Amygdala (tissue), 56 donors: ENCODE measurements at regions not wholly inside any gene's neighbourhood (a gene's known extent, or its start where the extent isn't known, plus 50 kb on each side); places are given as distances from the start of the nearest gene placed in this dataset.
"Not testable (repeated sequence)": the region's sequence is repeated elsewhere in the genome, so short reads cannot be mapped to it uniquely, and the experiment has no call there.

Experiments
- DNase-seq, 56 donors: peaks; one replicate each; lab custom pipeline; 2025; lab: John Stamatoyannopoulos, UW

GRCh38 chr1:187682112-187682511, 853.4 kb downstream of the PLA2G4A start:
- DNase-seq: no peak

GRCh38 chr1:187685333-187685732, 856.6 kb downstream of the PLA2G4A start:
- DNase-seq: no peak

GRCh38 chr1:187689129-187689528, 860.4 kb downstream of the PLA2G4A start:
- DNase-seq: peak in 5 of 56 donors; percentile 3 to 58 (median 4)

GRCh38 chr1:187691439-187691838, 862.7 kb downstream of the PLA2G4A start:
- no peak for DNase-seq

- no peak for DNase-seq
These were observed 864.0 kb downstream of the PLA2G4A start for GRCh38 chr1:187692799-187693198.

- DNase-seq: no peak
These were observed 867.3 kb downstream of the PLA2G4A start for GRCh38 chr1:187696073-187696472.

GRCh38 chr1:187703138-187704130, 874.7 kb downstream of the PLA2G4A start:
- not testable (repeated sequence) for DNase-seq

GRCh38 chr1:187714470-187714869, 885.7 kb downstream of the PLA2G4A start:
- no peak for DNase-seq

- no peak for DNase-seq
These were observed 886.7 kb downstream of the PLA2G4A start for GRCh38 chr1:187715483-187715882.

- DNase-seq: no peak
These were observed 887.4 kb downstream of the PLA2G4A start for GRCh38 chr1:187716160-187716559.

- DNase-seq: no peak
These were observed 889.8 kb downstream of the PLA2G4A start for GRCh38 chr1:187718527-187718926.

GRCh38 chr1:187721216-187721615, 892.5 kb downstream of the PLA2G4A start:
- DNase-seq: no peak

- no peak for DNase-seq
These were observed 896.5 kb downstream of the PLA2G4A start for GRCh38 chr1:187725216-187725615.

- no peak for DNase-seq
These were observed 904.5 kb downstream of the PLA2G4A start for GRCh38 chr1:187733232-187733631.

GRCh38 chr1:187734427-187734826, 905.7 kb downstream of the PLA2G4A start:
- DNase-seq: no peak

GRCh38 chr1:187744665-187745064, 915.9 kb downstream of the PLA2G4A start:
- no peak for DNase-seq

GRCh38 chr1:187755536-187755935, 926.8 kb downstream of the PLA2G4A start:
- DNase-seq: no peak

- not testable (repeated sequence) for DNase-seq
These were observed 927.9 kb downstream of the PLA2G4A start for GRCh38 chr1:187756684-187757083.

GRCh38 chr1:187759825-187760333, 931.1 kb downstream of the PLA2G4A start:
- DNase-seq: no peak

- no peak for DNase-seq
These were observed 933.4 kb downstream of the PLA2G4A start for GRCh38 chr1:187762118-187762517.

- no peak for DNase-seq
These were observed 934.7 kb downstream of the PLA2G4A start for GRCh38 chr1:187763465-187763864.

- no peak for DNase-seq
These were observed 935.2 kb downstream of the PLA2G4A start for GRCh38 chr1:187763976-187764375.
